ENCODE measurements at regions not wholly inside any gene's neighbourhood (a gene's known extent, or its start where the extent isn't known, plus 50 kb on each side); places are given as distances from the start of the nearest gene placed in this dataset.
"Not testable (repeated sequence)": the region's sequence is repeated elsewhere in the genome, so short reads cannot be mapped to it uniquely, and the experiment has no call there.

DNA sequence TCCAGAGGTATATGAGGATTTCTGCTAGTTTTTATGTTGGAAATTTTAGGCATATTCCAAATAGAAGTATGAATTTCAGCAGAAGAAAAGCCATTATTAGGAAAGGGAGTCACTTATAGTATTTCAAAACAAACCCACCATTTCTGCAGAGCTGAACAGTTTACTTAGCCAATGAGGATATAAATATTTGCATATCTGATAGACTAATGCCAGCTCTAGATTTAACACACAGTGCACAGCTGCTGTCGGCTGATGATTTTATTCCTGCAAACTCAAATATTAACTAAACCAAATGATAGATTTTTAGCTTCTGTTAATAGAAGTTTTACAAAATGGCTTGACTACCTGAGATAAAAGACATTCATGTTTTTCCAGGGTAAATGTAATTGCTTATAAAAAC is 375.8 kb upstream of the FANCL start:
- no peaks in the 10 kb centered on the region for H3K36me3 Mint-ChIP-seq (ENCODE audit: insufficient read depth)

DNA sequence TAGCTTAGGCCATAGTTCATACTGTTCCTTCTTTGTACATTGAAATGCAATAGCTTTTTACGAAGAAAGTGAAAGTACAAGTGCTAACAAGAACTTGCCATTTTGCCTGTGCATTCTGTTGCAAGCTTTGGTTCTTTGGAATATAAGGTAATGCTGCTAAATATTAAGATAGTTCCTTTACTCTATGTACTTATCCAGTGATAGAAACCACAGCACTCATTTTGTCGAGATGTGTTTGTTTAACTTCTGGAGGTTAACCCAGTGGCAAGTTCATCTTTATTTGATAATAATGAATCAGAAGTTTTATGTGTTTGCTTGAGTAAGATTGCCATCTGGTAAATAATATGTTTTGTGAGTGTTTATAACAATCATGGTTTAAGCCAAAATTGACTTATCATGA is 373.1 kb upstream of the FANCL start:
- no peak for DNase-seq
- no peaks in the 10 kb centered on the region for H3K4me1 Mint-ChIP-seq (ENCODE audit: low read depth)
- H3K4me3 Mint-ChIP-seq, result no peak overlapping the region
- H3K9me3 Mint-ChIP-seq, result no peaks in the 10 kb centered on the region
- ATAC-seq, result no peak
- H3K27me3 Mint-ChIP-seq (ENCODE audit: low read depth), result no peaks in the 10 kb centered on the region
- no peaks in the 10 kb centered on the region for H3K36me3 Mint-ChIP-seq (ENCODE audit: insufficient read depth)

More for the DNA sequence above, 375.8 kb upstream of the FANCL start:
- Mint-ChIP-seq H3K27me3 (ENCODE audit: low read depth) (no peaks in the 10 kb centered on the region), H3K9me3 (no peaks in the 10 kb centered on the region), H3K4me1 (ENCODE audit: low read depth) (no peaks in the 10 kb centered on the region), H3K4me3 (no peak overlapping the region)
- ATAC-seq (no peak), DNase-seq (no peak)

DNA sequence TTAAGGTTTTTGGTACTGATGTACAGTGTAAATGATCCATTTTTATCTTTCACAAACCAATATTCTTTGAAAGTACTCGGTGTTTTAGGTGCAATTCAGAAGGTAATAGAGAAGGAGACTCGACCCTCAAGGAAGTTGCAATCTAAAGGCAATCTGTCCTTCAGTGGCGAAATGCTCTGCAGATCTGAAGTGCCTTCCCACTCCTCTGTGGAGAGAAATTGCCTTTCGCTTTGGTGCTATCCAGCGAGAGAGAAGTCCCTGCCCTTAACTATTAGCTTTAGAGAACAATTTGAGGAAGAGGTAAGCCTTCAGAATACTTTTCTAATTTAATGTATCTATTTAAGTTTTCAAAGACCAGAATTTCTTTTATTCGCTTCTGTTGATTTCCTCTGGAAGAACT is 371.8 kb upstream of the FANCL start:
- DNase-seq, result no peak
- no peak for ATAC-seq
- Mint-ChIP-seq H3K4me3 (no peak overlapping the region), H3K9me3 (no peaks in the 10 kb centered on the region), H3K36me3 (ENCODE audit: insufficient read depth) (no peaks in the 10 kb centered on the region), H3K27me3 (ENCODE audit: low read depth) (no peaks in the 10 kb centered on the region), H3K4me1 (ENCODE audit: low read depth) (no peaks in the 10 kb centered on the region)

DNA sequence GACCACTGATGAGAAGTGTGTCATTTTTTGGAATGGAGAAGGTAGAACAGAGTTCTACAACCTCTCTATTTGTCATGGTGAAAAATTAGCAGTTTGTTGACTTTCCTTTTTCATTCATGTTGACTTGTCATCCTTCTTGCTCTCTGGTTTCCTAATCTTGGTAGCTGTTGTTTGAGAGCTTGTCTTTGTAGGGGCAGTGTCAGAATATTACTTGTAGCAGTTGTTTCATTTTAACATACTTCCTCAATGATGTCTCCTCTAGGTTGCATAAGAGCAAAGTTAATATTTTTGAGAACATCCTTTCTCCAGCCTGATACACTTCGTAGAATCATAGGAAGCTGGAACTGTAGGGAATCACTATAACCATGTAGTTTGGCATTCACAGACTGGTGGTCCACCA is 368.2 kb upstream of the FANCL start:
- no peaks in the 10 kb centered on the region for H3K4me1 Mint-ChIP-seq (ENCODE audit: low read depth)
- ATAC-seq (no peak), DNase-seq (no peak)
- no peaks in the 10 kb centered on the region for H3K27me3 Mint-ChIP-seq (ENCODE audit: low read depth)
- no peaks in the 10 kb centered on the region for H3K36me3 Mint-ChIP-seq (ENCODE audit: insufficient read depth)
- H3K4me3 Mint-ChIP-seq, result no peak overlapping the region
- no peaks in the 10 kb centered on the region for H3K9me3 Mint-ChIP-seq

DNA sequence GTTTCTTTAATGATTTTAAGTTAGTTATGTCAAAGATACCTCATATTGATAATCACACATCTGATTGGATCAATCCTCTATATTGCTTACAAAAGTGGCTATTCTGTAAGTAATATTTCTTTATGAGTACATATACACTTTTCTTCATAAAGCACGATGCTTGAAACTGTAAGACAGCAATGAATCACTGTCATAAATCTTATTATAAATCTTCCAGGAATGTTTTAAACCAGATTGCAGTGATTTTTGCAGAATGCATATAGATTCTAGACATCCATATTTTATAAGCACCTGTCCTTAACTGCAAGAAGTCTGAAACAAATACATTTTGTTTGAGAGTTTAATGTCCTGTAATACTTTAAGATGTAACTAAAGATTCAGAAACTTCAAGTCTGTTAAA is 367.0 kb upstream of the FANCL start:
- H3K9me3 Mint-ChIP-seq, result no peaks in the 10 kb centered on the region
- ATAC-seq (no peak), DNase-seq (no peak)
- no peak overlapping the region for H3K4me3 Mint-ChIP-seq
- no peaks in the 10 kb centered on the region for H3K27me3 Mint-ChIP-seq (ENCODE audit: low read depth)
- H3K4me1 Mint-ChIP-seq (ENCODE audit: low read depth), result no peaks in the 10 kb centered on the region
- H3K36me3 Mint-ChIP-seq (ENCODE audit: insufficient read depth), result no peaks in the 10 kb centered on the region

DNA sequence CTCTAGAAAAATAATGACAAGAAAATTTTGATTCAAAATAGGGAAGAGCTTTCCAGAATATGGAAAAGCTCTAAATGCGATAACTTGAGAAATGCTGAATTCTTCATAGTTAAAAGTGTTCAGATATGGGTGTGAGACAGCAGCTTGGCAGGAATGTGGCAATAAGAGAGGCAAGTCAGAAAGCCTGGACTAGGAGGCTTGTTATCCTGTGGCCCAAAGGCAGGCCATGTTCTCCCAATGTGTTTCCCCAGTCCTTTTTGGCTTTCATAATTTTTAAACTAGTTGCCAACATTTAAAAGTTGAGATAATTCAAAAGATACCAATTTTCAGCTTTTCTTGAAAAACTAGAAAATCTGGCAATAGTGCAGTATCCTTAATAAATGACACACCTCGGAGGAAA is 366.3 kb upstream of the FANCL start:
- Mint-ChIP-seq H3K4me1 (ENCODE audit: low read depth) (no peaks in the 10 kb centered on the region), H3K9me3 (no peaks in the 10 kb centered on the region), H3K27me3 (ENCODE audit: low read depth) (no peaks in the 10 kb centered on the region), H3K4me3 (no peak overlapping the region), H3K36me3 (ENCODE audit: insufficient read depth) (no peaks in the 10 kb centered on the region)
- DNase-seq (no peak), ATAC-seq (no peak)

DNA sequence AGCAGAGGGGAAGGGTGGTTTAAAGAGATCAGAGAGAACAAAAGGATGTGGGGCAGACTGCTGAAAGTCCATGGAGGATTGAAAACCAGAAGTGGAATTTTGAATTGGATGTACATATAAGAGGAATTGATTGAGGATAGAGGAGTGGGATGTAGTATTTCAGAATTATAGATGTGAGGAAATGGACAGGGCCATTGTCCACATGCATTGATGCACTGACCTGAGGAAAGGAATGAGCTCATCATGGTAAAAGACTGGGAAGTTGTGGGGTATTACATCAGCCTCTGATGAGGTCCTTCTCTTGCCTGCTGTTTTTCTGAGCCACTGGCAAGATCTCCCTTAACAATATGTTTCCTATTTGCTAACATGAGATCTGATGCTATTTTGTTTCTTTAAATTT is 365.7 kb upstream of the FANCL start:
- no peaks in the 10 kb centered on the region for H3K9me3 Mint-ChIP-seq
- ATAC-seq (no peak), DNase-seq (no peak)
- H3K4me1 Mint-ChIP-seq (ENCODE audit: low read depth), result no peaks in the 10 kb centered on the region
- no peak overlapping the region for H3K4me3 Mint-ChIP-seq
- H3K36me3 Mint-ChIP-seq (ENCODE audit: insufficient read depth), result no peaks in the 10 kb centered on the region
- no peaks in the 10 kb centered on the region for H3K27me3 Mint-ChIP-seq (ENCODE audit: low read depth)

DNA sequence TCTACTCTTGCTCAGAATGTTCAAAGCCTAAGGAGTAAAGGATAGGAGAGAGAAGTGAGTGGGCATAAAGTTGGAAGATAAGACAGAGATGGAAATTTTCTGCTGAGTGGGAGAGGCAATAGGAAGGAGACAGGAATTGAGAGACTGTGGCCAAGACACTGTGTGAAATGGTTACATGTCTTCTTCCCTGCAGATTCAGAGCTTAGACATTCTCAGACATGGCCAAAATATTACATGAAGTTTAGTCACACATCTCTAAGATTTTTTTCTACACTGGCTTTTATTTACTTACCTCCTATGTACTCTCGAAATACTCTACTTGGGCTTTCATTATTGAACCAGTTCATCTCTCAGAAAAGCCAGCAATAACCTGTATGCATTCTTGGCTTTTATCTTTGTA is 363.0 kb upstream of the FANCL start:
- Mint-ChIP-seq H3K36me3 (ENCODE audit: insufficient read depth) (no peaks in the 10 kb centered on the region), H3K27me3 (ENCODE audit: low read depth) (no peaks in the 10 kb centered on the region), H3K9me3 (no peaks in the 10 kb centered on the region), H3K4me3 (no peak overlapping the region), H3K4me1 (ENCODE audit: low read depth) (no peaks in the 10 kb centered on the region)
- no peak for DNase-seq
- ATAC-seq, result no peak

DNA sequence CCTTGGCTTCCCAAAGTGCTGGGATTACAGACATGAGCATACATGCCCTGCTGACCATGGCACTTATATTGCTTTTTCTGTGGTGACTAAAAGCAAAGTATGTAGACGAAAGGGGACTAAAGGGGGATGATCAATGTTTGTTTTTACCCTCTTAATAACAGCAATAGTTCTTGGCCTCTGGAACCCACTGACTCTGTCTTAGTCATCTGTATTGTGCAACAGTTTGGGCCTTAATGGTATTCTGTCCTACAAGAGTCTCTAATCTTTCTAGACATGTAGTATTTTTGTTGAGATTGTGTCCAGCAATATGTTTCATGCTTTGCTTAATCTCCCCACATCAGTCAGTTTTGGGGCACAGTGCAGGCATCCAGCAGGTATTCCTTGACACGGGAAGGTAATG is 359.9 kb upstream of the FANCL start:
- no peaks in the 10 kb centered on the region for H3K27me3 Mint-ChIP-seq (ENCODE audit: low read depth)
- no peaks in the 10 kb centered on the region for H3K9me3 Mint-ChIP-seq
- no peaks in the 10 kb centered on the region for H3K36me3 Mint-ChIP-seq (ENCODE audit: insufficient read depth)
- H3K4me1 Mint-ChIP-seq (ENCODE audit: low read depth), result no peaks in the 10 kb centered on the region
- no peak for DNase-seq
- no peak overlapping the region for H3K4me3 Mint-ChIP-seq
- no peak for ATAC-seq

DNA sequence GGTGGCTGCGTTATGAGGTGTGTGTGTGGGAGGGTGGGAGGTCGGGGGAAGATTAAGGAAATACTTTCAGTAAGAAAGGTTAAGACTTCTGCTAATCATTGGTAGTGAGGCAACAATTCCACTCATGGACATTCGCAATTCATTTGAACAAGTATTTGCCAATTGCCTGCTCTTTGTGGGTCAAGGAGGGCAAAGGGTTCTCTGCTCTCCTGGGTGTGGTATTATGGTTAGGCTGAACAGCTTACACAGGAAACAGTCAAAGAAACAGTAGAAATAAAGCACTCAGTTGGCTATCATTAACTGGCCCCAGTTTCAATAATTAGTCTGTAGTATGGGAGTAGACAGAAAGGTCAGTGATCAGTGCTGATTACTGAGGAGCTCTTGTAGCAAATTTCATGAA is 357.0 kb upstream of the FANCL start:
- no peaks in the 10 kb centered on the region for H3K4me1 Mint-ChIP-seq (ENCODE audit: low read depth)
- no peaks in the 10 kb centered on the region for H3K9me3 Mint-ChIP-seq
- H3K27me3 Mint-ChIP-seq (ENCODE audit: low read depth), result no peaks in the 10 kb centered on the region
- H3K4me3 Mint-ChIP-seq, result no peak overlapping the region
- ATAC-seq (no peak), DNase-seq (no peak)
- H3K36me3 Mint-ChIP-seq (ENCODE audit: insufficient read depth), result no peaks in the 10 kb centered on the region

DNA sequence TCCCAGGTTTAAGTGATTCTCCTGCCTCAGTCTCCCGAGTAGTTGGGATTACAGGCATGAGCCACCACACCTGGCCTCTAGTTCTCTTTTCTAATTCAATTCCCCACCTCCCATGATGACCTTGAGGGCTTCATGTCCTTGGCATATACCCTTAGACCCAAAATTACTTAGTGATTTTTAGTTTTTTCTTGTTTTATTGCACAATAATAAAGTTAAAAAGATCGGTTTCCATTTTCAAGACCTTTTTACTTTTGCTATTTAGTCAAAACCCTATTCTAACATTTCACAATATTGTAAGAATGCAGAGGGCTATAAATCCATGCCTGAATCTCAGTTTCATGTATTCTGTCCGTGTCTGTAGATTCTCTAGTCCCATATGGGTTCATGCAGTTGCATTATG is 354.6 kb upstream of the FANCL start:
- no peaks in the 10 kb centered on the region for H3K27me3 Mint-ChIP-seq (ENCODE audit: low read depth)
- DNase-seq, result no peak
- no peaks in the 10 kb centered on the region for H3K36me3 Mint-ChIP-seq (ENCODE audit: insufficient read depth)

DNA sequence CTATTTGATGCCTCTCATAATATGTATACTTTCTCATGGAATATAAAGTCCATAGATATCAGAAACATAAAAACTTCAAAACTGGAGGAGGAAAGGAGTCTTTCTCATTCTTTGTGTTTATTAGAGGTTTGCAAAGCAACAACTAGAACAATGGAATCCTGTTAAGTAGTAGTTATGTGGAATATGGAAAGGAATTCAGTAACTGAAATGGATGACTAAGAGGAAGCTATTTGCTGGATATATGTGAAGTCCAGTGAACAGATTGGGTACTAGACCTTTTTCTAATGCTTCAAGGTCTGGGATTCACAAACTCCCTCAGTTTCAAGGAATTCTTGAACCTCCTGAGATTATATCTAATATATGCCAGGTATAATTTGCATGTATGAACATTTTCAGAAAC is 353.6 kb upstream of the FANCL start:
- DNase-seq (no peak), ATAC-seq (no peak)
- Mint-ChIP-seq H3K4me1 (ENCODE audit: low read depth) (no peaks in the 10 kb centered on the region), H3K36me3 (ENCODE audit: insufficient read depth) (no peaks in the 10 kb centered on the region), H3K27me3 (ENCODE audit: low read depth) (no peaks in the 10 kb centered on the region), H3K9me3 (no peaks in the 10 kb centered on the region), H3K4me3 (no peak overlapping the region)

More for the DNA sequence above, 354.6 kb upstream of the FANCL start:
- ATAC-seq, result no peak
- Mint-ChIP-seq H3K9me3 (no peaks in the 10 kb centered on the region), H3K4me3 (no peak overlapping the region), H3K4me1 (ENCODE audit: low read depth) (no peaks in the 10 kb centered on the region)

DNA sequence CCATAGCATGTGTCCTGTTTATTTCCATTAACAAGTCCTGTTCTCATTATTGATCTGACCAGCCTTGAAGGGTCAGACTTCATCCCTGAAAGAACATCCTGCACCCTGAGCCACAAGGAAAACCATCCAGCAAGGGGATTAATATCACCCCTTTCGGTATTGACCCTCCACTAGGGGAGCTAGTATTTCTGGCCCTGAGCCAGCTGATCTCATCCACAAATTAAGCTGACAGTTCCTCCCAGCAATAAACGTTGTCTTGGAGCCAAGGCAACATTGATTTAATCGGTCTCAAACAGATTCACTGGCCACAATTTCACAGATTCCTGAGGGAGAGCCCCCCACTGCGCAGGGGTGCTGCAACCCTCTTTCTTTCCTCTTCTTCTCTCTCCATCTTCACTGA is 353.1 kb upstream of the FANCL start:
- Mint-ChIP-seq H3K9me3 (no peaks in the 10 kb centered on the region), H3K4me1 (ENCODE audit: low read depth) (no peaks in the 10 kb centered on the region), H3K4me3 (no peak overlapping the region), H3K36me3 (ENCODE audit: insufficient read depth) (no peaks in the 10 kb centered on the region), H3K27me3 (ENCODE audit: low read depth) (no peaks in the 10 kb centered on the region)
- no peak for ATAC-seq
- DNase-seq, result no peak

DNA sequence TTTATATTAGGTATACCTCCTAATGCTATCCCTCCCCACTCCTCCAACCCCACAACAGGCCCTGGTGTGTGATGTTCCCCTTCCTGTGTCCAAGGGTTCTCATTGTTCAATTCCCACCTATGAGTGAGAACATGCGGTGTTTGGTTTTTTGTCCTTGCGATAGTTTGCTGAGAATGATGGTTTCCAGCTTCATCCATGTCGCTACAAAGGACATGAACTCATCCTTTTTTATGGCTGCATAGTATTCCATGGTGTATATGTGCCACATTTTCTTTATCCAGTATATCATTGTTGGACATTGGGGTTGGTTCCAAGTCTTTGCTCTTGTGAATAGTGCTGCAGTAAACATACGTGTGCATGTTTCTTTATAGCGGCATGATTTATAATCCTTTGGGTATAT is 345.1 kb upstream of the FANCL start:
- H3K27me3 Mint-ChIP-seq (ENCODE audit: low read depth); H3K4me1 Mint-ChIP-seq (ENCODE audit: low read depth); H3K9me3 Mint-ChIP-seq; H3K36me3 Mint-ChIP-seq (ENCODE audit: insufficient read depth); H3K4me3 Mint-ChIP-seq; ATAC-seq; DNase-seq: not testable (repeated sequence)

DNA sequence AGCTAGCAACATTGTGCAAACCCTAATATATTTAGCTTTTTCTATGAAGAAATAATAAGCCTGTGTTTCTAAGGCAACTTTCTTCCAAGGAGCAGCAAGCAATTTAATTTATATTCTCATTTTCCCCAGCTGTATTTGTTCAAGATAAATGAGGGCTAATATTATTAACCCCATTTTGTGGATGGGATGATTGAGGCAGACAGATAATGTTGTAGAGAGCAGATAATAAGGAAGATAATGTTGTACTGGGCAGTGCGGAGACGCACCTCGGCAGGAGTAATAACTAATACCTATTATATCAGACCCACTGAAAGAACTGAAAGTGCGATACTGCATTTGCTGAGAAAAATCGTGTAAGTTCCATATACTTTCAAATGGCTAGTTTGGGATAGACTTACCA is 344.1 kb upstream of the FANCL start:
- peaks cover 3% of the 10 kb centered on the region for H3K27me3 Mint-ChIP-seq (ENCODE audit: low read depth)

DNA sequence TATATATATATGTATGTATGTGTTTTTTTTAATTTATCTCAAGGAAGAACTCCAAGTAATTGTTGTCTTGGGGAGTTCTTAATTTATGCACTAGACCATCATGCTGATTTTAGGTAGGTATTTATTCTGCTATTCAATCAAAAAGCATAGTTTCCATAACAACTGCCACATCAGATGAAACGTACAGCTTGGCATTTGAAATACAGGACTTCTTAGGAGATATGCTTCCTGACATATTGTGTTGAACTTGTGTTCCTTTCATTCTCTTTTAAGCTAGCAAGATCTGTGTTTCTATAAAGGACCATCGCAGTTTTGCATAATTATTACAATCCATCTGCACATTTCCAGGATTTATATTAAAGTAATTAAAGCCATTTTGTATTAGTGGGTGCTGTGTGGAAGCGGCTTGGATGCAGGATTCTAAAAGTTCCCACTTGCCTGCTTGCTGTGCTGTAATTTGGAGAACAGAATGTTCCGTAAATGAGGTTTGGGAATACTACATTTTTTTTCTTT is 343.5 kb upstream of the FANCL start:
- no peaks in the 10 kb centered on the region for H3K4me1 Mint-ChIP-seq (ENCODE audit: low read depth)

More for the DNA sequence above, 344.1 kb upstream of the FANCL start:
- no peak for DNase-seq
- no peaks in the 10 kb centered on the region for H3K4me1 Mint-ChIP-seq (ENCODE audit: low read depth)
- H3K36me3 Mint-ChIP-seq (ENCODE audit: insufficient read depth), result no peaks in the 10 kb centered on the region
- H3K4me3 Mint-ChIP-seq, result no peak overlapping the region
- ATAC-seq, result no peak
- H3K9me3 Mint-ChIP-seq, result no peaks in the 10 kb centered on the region

More for the DNA sequence above, 343.5 kb upstream of the FANCL start:
- DNase-seq (no peak), ATAC-seq (no peak)
- Mint-ChIP-seq H3K4me3 (no peak overlapping the region), H3K27me3 (ENCODE audit: low read depth) (peaks cover 3% of the 10 kb centered on the region), H3K9me3 (no peaks in the 10 kb centered on the region), H3K36me3 (ENCODE audit: insufficient read depth) (no peaks in the 10 kb centered on the region)

Measured in activated T-cell treated with anti-CD3 and anti-CD28 coated beads, Interleukin-2, amount 50 U/mL, for 4 hours (primary cell).